Upper lobe of left lung (tissue), 4 donors: ENCODE measurements at regions not wholly inside any gene's neighbourhood (a gene's known extent, or its start where the extent isn't known, plus 50 kb on each side); places are given as distances from the start of the nearest gene placed in this dataset.

Source experiments
- EP300 ChIP-seq, 4 donors: sonication (generic); formaldehyde crosslinking; IDR thresholded peaks; one replicate each; pipeline ENCODE4 v1.5.1; 2017; ENCODE audit warnings: antibody characterized with exemption in 4 of 4, control low read depth in 2 of 4
- POLR2A ChIP-seq, 4 donors: fragments of 450-650 bp; IDR thresholded peaks; one replicate each; pipeline ENCODE4 v1.5.1; 2016 to 2017; ENCODE audit warnings: antibody characterized with exemption in 4 of 4, mild to moderate bottlenecking in 2 of 4
- POLR2AphosphoS5 ChIP-seq, 2 donors: sonication (generic); formaldehyde crosslinking; IDR thresholded peaks; one replicate each; pipeline ENCODE4 v1.5.1; 2017; ENCODE audit warnings: antibody characterized with exemption in 2 of 2
- TF ChIP-seq, protein P1 (sequence below), 6 experiments: fragments of 450-650 bp in 4 of 6; fragments of 200-600 bp in 2 of 6; sonication (generic) in 2 of 6; IDR thresholded peaks; one replicate each; pipeline ENCODE4 v1.5.1; 2016 to 2019; ENCODE audit warnings: antibody characterized with exemption in 6 of 6

DNA sequence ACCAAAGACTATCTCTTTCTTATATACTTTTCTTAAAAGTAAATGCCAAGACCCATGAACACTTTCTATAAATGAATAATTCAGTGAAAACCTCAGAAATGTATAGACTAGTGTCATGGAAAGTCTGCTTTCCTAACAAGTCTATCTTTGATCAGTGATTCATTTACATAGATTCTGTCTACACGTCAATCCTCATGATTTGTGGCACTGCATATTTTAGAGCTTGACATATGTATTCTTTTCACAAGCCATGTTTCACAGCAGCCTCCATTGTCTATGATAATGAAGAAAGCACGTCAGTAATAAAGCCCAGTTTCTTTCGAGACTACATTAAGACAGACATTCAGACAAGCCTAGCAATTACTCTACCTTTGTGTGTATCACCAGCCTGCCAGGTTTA lies 486.6 kb downstream of the IRS1 start:
- TF ChIP-seq, protein P1, sequence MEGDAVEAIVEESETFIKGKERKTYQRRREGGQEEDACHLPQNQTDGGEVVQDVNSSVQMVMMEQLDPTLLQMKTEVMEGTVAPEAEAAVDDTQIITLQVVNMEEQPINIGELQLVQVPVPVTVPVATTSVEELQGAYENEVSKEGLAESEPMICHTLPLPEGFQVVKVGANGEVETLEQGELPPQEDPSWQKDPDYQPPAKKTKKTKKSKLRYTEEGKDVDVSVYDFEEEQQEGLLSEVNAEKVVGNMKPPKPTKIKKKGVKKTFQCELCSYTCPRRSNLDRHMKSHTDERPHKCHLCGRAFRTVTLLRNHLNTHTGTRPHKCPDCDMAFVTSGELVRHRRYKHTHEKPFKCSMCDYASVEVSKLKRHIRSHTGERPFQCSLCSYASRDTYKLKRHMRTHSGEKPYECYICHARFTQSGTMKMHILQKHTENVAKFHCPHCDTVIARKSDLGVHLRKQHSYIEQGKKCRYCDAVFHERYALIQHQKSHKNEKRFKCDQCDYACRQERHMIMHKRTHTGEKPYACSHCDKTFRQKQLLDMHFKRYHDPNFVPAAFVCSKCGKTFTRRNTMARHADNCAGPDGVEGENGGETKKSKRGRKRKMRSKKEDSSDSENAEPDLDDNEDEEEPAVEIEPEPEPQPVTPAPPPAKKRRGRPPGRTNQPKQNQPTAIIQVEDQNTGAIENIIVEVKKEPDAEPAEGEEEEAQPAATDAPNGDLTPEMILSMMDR (IDR thresholded peaks at IDR 0.05): no peak
- TF ChIP-seq POLR2AphosphoS5 (IDR thresholded peaks at IDR 0.05) (no peak), POLR2A (IDR thresholded peaks at IDR 0.05) (no peak), EP300 (IDR thresholded peaks at IDR 0.05) (no peak)
